HCT116 (cell line): ENCODE measurements at regions not wholly inside any gene's neighbourhood (a gene's known extent, or its start where the extent isn't known, plus 50 kb on each side); places are given as distances from the start of the nearest gene placed in this dataset.

Experiments used
- ATAC-seq: fragments of 200-7000 bp; cut with Tn5 transposase; 2 replicates; pipeline ENCODE4 v1.9.1; 2020; ENCODE audit warnings: mild to moderate bottlenecking, moderate library complexity
- BruUV-seq: library from RNA; stranded (reverse); fragments of 400-500 nt; replicated peaks from 2 replicates; lab custom pipeline; 2021; lab: Mats Ljungman, UMichigan
- CTCF ChIA-PET: fragments of 300-600 bp; sonication (Branson Sonifier 250); formaldehyde crosslinking; loops from one replicate; lab custom pipeline; 2021; ENCODE audit warnings: antibody characterized with exemption; lab: Charles Lee
- POLR2A ChIA-PET: fragments of 300-600, 350-600 bp; sonication (Branson Sonifier 250); formaldehyde crosslinking; loops from one replicate; lab custom pipeline; 2021; ENCODE audit warnings: antibody characterized with exemption; lab: Charles Lee
- RAD21 ChIA-PET, 2 experiments: fragments of 300-600 bp; sonication (Branson Sonifier 250); formaldehyde crosslinking; loops; one replicate each; lab custom pipeline; 2023; ENCODE audit warnings: low total read pairs in 2 of 2; ENCODE audit not compliant: uncharacterized antibody in 2 of 2, unreplicated experiment in 2 of 2, low non-redundant PET in 1 of 2; lab: Charles Lee
- DNase-seq: peaks from one replicate; pipeline ENCODE4 v3.0.0-alpha.2; 2010; ENCODE audit warnings: low read depth, low spot score
- H2AFZ ChIP-seq: fragments of 200-600 bp; shearing (Covaris generic), sonication (generic); 2 replicates; pipeline ENCODE4 v1.6.1; 2017; ENCODE audit warnings: low read depth, mixed run types, mixed read lengths, antibody characterized with exemption, low read length; ENCODE audit not compliant: poor library complexity, severe bottlenecking
- H3K27ac ChIP-seq: 2 replicates; pipeline ENCODE4 v1.5.1; 2012; ENCODE audit warnings: low read depth, low read length
- H3K27me3 ChIP-seq: fragments of 200-600 bp; sonication (generic); 2 replicates; pipeline ENCODE4 v1.6.1; 2016; ENCODE audit warnings: mixed run types, low read length, mixed read lengths; ENCODE audit not compliant: insufficient read depth
- H3K36me3 ChIP-seq, 2 experiments: fragments of 200-500 bp in 1 of 2; fragments of 200-600 bp in 1 of 2; sonication (Bioruptor generic) in 1 of 2; sonication (generic) in 1 of 2; 2 replicates each; pipeline versions ENCODE4 v1.5.1 to v1.6.1; 2014 to 2016; ENCODE audit warnings: low read length in 2 of 2, inconsistent platforms in 1 of 2, mixed read lengths in 1 of 2, mixed run types in 1 of 2; ENCODE audit not compliant: insufficient read depth in 2 of 2, control insufficient read depth in 1 of 2
- H3K4me1 ChIP-seq, 2 experiments: fragments of 200-600 bp in 1 of 2; sonication (generic) in 1 of 2; 2 replicates each; pipeline versions ENCODE4 v1.5.1 to v1.6.1; 2012 to 2017; ENCODE audit warnings: low read length in 2 of 2, inconsistent platforms in 1 of 2, mild to moderate bottlenecking in 1 of 2, mixed read lengths in 1 of 2, mixed run types in 1 of 2, moderate library complexity in 1 of 2; ENCODE audit not compliant: insufficient read depth in 2 of 2, control insufficient read depth in 1 of 2
- H3K4me2 ChIP-seq: fragments of 200-600 bp; sonication (generic); 2 replicates; pipeline ENCODE4 v1.6.1; 2017; ENCODE audit warnings: mixed run types, low read length, mixed read lengths
- H3K4me3 ChIP-seq, 2 experiments: fragments of 200-600 bp in 1 of 2; sonication (generic) in 1 of 2; replicated peaks in 1 of 2; 2 replicates each; pipeline ENCODE4 v1.5.1; 2011 to 2016; ENCODE audit warnings: low read length in 2 of 2, control low read depth in 1 of 2, low read depth in 1 of 2, mild to moderate bottlenecking in 1 of 2, mixed read lengths in 1 of 2, mixed run types in 1 of 2
- H3K79me2 ChIP-seq: fragments of 200-600 bp; sonication (generic); 2 replicates; pipeline ENCODE4 v1.6.1; 2017; ENCODE audit warnings: mild to moderate bottlenecking, mixed run types, low read length, moderate library complexity, mixed read lengths; ENCODE audit not compliant: insufficient read depth
- H3K9ac ChIP-seq: fragments of 200-600 bp; sonication (generic); 2 replicates; pipeline ENCODE4 v1.6.1; 2016; ENCODE audit warnings: low read length, mixed read lengths
- H3K9me2 ChIP-seq: fragments of 200-600 bp; sonication (generic), shearing (Covaris generic); 2 replicates; pipeline ENCODE4 v1.6.1; 2017; ENCODE audit warnings: mixed run types, mild to moderate bottlenecking, moderate library complexity; ENCODE audit not compliant: insufficient read depth
- H3K9me3 ChIP-seq, 2 experiments: fragments of 200-500 bp in 1 of 2; fragments of 200-600 bp in 1 of 2; sonication (Bioruptor generic) in 1 of 2; sonication (generic) in 1 of 2; 2 replicates each; pipeline ENCODE4 v1.6.1; 2014 to 2017; ENCODE audit warnings: low read length in 2 of 2, mixed read lengths in 2 of 2, inconsistent platforms in 1 of 2, low read depth in 1 of 2, mild to moderate bottlenecking in 1 of 2, mixed run types in 1 of 2, moderate library complexity in 1 of 2; ENCODE audit not compliant: control insufficient read depth in 1 of 2, insufficient read depth in 1 of 2
- H4K20me1 ChIP-seq: fragments of 200-600 bp; sonication (generic), shearing (Covaris generic); 2 replicates; pipeline ENCODE4 v1.6.1; 2017; ENCODE audit warnings: mixed run types, mild to moderate bottlenecking, moderate library complexity; ENCODE audit not compliant: insufficient read depth
- CBX3 ChIP-seq: IDR thresholded peaks from 2 replicates; pipeline ENCODE4 v1.6.1; 2012; ENCODE audit warnings: low read depth
- ELF1 ChIP-seq: IDR thresholded peaks from 2 replicates; pipeline ENCODE4 v1.6.1; 2012; ENCODE audit warnings: low read depth, borderline replicate concordance
- EZH2 ChIP-seq: fragments of 200-600 bp; sonication (generic); IDR thresholded peaks from 2 replicates; pipeline ENCODE4 v1.6.1; 2017; ENCODE audit warnings: antibody characterized with exemption, mixed run types
- EZH2phosphoT487 ChIP-seq: fragments of 200-600 bp; IDR thresholded peaks from 2 replicates; pipeline ENCODE4 v1.6.1; 2018; ENCODE audit warnings: antibody characterized with exemption, borderline replicate concordance
- JUND ChIP-seq: IDR thresholded peaks from 2 replicates; pipeline ENCODE4 v1.6.1; 2012
- POLR2A ChIP-seq: IDR thresholded peaks from 2 replicates; pipeline ENCODE4 v1.7.0; 2011; ENCODE audit warnings: borderline replicate concordance; ENCODE audit not compliant: insufficient read depth, insufficient read length; ENCODE audit errors: extremely low read depth
- RAD21 ChIP-seq: IDR thresholded peaks from 2 replicates; pipeline ENCODE4 v1.6.1; 2012; ENCODE audit warnings: low read depth, mild to moderate bottlenecking
- SP1 ChIP-seq: IDR thresholded peaks from 2 replicates; pipeline ENCODE4 v1.6.1; 2012; ENCODE audit warnings: low read depth
- ZFX ChIP-seq: fragments of 450-650 bp; IDR thresholded peaks from 2 replicates; pipeline ENCODE4 v1.6.1; 2017
- ZNF274 ChIP-seq: fragments of 200-500 bp; sonication (Bioruptor generic); IDR thresholded peaks from 2 replicates; pipeline ENCODE4 v1.6.1; 2014; ENCODE audit warnings: mild to moderate bottlenecking, low read depth, low read length, inconsistent platforms
- intact Hi-C: fragments of 100-400 bp; cut with micrococcal nuclease; formaldehyde crosslinking; loops from 2 replicates; pipeline ENCODE4 v1.10.0; 2022
- TF ChIP-seq, protein P1 (sequence below): IDR thresholded peaks from 2 replicates; pipeline ENCODE4 v1.6.1; 2012
- TF ChIP-seq, protein P2 (sequence below): IDR thresholded peaks from 2 replicates; pipeline ENCODE4 v1.6.1; 2012
- TF ChIP-seq, protein P3 (sequence below): IDR thresholded peaks from 2 replicates; pipeline ENCODE4 v1.6.1; 2011; ENCODE audit warnings: mild to moderate bottlenecking, low read length, moderate library complexity; ENCODE audit not compliant: insufficient replicate concordance; ENCODE audit errors: extremely low read depth

DNA sequence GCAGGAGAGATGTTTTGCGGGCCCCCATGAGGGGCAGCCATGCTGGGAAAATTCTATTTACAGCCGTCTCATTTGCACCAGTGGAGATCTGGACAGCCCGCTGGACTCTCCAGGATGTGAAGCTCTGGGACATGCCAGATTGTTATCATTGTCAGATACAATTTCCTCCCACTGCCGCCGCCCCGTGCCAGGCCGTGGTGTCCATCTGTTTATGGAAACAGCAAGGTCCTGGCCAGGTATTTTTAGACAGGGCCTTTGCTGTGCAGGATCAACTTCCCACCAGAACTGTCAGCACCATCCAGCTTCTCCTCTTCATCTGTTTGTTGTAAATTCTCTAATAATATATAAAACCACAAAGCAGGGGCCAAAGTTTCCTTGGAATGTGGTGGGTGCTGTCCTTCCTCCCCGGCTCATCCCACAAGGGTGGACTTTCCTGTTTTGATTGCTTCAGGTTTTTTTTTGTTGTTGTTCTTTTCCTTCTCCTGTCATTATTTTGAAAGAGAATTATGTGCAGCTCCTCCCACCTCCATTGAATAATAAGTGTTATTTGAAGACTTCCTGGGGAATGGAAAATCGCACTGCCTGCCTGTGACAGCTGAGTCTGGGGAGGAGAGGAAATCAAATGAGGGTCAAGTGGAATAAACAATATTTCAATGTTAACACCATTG is 398.1 kb downstream of the TNS1 start:
- no TSS peak for BruUV-seq
- POLR2A ChIA-PET, result no interaction called here
- RAD21 ChIA-PET, result no interaction called here
- CTCF ChIA-PET, result no interaction called here
- intact Hi-C loops, result no loop called here
- Histone ChIP-seq H3K9me3 (no peaks in the 10 kb centered on the region), H3K27ac (no peak overlapping the region), H2AFZ (no peak overlapping the region), H3K79me2 (no peaks in the 10 kb centered on the region), H3K9me2 (no peaks in the 10 kb centered on the region), H3K4me1 (no peaks in the 10 kb centered on the region), H3K4me2 (no peak overlapping the region), H3K9ac (no peak overlapping the region), H3K36me3 (no peaks in the 10 kb centered on the region), H3K27me3 (peaks cover 77% of the 10 kb centered on the region), H3K4me3 (no peak overlapping the region), H4K20me1 (no peaks in the 10 kb centered on the region; the same call in 1 of the 2 replicates)
- TF ChIP-seq ELF1 (no peak), POLR2A (no peak), CBX3 (no peak), ZFX (no peak), ZNF274 (no peak), RAD21 (no peak), SP1 (no peak)
- TF ChIP-seq, protein P1, sequence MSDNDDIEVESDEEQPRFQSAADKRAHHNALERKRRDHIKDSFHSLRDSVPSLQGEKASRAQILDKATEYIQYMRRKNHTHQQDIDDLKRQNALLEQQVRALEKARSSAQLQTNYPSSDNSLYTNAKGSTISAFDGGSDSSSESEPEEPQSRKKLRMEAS, result no peak
- no peak for ATAC-seq
- no peak for DNase-seq

DNA sequence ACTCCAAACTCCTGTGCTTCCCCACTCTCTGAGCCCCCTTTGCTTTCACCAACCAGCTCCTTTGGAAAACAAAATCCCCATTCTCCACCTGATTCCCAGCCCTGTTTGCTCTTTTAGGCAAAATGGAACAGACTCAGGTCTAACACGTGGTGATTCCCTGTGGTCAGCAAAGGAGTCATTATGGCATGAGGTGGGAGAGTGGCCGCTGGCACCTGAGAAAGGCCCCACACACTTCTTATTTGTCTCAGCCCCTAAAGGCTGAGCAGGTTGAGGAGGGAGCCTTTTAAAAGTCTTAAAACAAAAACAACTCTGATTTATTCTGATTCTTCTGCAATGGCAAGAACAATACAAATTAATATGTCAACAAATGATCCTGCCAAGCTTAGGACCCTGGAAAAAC is 401.2 kb downstream of the TNS1 start:
- Histone ChIP-seq H3K27ac (no peak overlapping the region), H3K4me2 (no peak overlapping the region), H2AFZ (no peak overlapping the region), H3K79me2 (no peaks in the 10 kb centered on the region), H3K4me3 (no peak overlapping the region), H4K20me1 (no peaks in the 10 kb centered on the region; the same call in 1 of the 2 replicates), H3K9me2 (no peaks in the 10 kb centered on the region), H3K27me3 (peaks cover 87% of the 10 kb centered on the region), H3K9ac (no peak overlapping the region)
- ATAC-seq (no peak), DNase-seq (no peak)
- TF ChIP-seq JUND (no peak), POLR2A (no peak), EZH2 (no peak), EZH2phosphoT487 (no peak), ELF1 (no peak)
- TF ChIP-seq, protein P2, sequence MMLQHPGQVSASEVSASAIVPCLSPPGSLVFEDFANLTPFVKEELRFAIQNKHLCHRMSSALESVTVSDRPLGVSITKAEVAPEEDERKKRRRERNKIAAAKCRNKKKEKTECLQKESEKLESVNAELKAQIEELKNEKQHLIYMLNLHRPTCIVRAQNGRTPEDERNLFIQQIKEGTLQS, result no peak
- TF ChIP-seq, protein P3, sequence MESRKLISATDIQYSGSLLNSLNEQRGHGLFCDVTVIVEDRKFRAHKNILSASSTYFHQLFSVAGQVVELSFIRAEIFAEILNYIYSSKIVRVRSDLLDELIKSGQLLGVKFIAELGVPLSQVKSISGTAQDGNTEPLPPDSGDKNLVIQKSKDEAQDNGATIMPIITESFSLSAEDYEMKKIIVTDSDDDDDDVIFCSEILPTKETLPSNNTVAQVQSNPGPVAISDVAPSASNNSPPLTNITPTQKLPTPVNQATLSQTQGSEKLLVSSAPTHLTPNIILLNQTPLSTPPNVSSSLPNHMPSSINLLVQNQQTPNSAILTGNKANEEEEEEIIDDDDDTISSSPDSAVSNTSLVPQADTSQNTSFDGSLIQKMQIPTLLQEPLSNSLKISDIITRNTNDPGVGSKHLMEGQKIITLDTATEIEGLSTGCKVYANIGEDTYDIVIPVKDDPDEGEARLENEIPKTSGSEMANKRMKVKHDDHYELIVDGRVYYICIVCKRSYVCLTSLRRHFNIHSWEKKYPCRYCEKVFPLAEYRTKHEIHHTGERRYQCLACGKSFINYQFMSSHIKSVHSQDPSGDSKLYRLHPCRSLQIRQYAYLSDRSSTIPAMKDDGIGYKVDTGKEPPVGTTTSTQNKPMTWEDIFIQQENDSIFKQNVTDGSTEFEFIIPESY, result no peak
- TF ChIP-seq, all 23 proteins: peak for 0
- ChIA-PET POLR2A (no interaction called here), RAD21 (no interaction called here), CTCF (no interaction called here)
- Histone ChIP-seq H3K4me1 (no peaks in the 10 kb centered on the region), H3K36me3 (no peaks in the 10 kb centered on the region), H3K9me3 (no peaks in the 10 kb centered on the region)
- intact Hi-C loops, result no loop called here
- no TSS peak for BruUV-seq
